HG02571 (cell line): ENCODE measurements at regions not wholly inside any gene's neighbourhood (a gene's known extent, or its start where the extent isn't known, plus 50 kb on each side); places are given as distances from the start of the nearest gene placed in this dataset.
"Not testable (repeated sequence)": the region's sequence is repeated elsewhere in the genome, so short reads cannot be mapped to it uniquely, and the experiment has no call there.

Source experiments
- ATAC-seq: cut with Tn5 transposase; IDR thresholded peaks from one replicate; pipeline ENCODE4 v1.9.1; 2021; ENCODE audit warnings: mild to moderate bottlenecking, moderate library complexity; ENCODE audit not compliant: unreplicated experiment

DNA sequence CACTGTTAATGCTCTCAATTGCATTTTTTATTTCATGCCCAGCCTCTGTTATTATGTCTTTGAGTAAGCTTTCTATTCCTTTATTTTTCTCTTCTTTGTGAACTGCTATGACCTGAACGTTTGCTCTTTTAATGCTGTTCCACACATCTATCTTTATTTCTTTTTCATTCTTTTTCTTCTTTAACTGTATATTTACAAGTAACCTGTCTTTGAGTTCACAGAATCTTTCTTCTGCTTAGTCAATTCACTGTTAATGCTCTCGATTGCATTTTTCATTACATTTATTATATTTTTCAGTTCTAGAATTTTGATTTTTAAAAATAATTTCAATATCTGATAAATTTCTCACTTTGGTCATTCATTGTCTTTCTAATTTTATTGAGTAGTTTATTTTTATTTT, 316.3 kb upstream of the MEF2C start:
- no peak for ATAC-seq

DNA sequence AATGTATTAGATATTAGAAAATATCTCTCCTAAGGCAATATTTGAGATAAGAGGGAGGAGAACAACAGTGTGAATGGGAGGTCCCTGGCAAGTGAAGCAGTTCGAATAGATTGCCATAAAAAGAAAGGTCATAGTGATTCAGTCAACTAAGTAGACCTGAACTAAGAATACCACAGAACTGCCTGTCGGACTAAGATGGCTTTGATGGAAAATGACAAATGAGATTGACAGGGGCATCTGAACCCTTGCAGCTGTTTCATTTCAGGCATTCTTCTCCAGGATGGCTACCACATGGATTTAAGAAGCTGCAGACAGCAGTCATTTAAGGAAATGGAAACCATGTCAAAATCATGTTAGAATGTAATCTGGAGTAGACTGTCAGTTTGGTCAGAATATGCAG, 308.4 kb upstream of the MEF2C start:
- ATAC-seq: no peak

DNA sequence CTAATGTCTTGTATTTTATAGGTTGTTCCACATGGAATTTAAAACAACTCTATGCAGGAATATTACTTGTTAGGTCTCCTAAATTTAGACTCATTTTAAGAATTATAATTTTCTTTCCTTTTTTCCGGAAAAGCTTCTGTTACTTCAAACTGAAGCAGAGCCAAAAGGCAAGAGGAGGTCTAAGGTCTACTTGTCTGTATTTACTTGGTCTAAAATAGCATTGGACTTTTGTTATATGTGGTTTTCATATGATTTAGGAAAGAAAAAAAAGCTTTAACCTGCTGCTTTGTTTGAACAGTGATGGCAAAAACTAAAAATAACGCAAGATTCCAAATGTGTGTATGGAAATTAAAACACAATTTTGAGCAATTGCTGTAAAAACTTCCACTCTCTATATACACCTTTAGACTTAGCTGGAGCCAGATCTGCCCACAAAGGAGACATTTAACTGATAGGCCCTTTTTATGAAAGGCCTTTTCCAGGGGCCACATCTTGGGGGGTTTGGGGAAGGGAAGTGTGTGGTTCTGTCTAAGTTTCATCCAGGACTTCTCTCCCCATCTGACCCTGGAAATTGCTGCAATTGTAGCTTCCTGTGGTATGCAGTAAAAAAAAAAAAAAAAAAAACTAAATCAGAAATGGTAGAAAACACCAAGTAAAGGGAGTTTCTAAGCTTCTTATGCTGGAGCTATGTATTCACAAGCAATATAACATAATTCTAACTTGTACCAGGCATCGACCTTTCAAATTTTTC, 307.7 kb upstream of the MEF2C start:
- no peak for ATAC-seq

DNA sequence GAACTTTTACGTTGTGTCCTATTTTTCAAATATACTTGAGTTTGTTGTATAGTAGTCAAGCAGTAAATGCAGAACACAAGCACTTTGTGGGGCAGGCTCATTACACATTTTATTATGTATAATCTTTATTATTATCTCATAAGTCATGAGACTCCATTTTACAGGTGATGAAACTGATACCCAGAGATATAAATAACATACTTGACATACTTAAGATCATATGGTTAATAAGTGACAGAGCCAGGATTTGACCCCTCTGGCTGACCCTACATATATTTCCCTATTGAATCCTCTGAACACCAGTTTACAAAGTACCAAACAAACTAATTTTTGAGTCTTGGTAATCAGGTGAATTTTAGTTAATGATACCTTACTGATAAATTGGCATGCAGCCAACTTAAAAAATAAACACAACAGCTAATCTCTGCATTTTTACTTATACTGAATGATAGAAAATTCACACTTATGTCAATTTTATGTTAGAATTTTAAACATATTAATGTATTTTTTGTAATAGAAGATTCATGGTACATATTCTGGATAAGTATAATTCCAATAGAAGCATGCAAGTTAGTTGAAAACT, 305.0 kb upstream of the MEF2C start:
- no peak for ATAC-seq

DNA sequence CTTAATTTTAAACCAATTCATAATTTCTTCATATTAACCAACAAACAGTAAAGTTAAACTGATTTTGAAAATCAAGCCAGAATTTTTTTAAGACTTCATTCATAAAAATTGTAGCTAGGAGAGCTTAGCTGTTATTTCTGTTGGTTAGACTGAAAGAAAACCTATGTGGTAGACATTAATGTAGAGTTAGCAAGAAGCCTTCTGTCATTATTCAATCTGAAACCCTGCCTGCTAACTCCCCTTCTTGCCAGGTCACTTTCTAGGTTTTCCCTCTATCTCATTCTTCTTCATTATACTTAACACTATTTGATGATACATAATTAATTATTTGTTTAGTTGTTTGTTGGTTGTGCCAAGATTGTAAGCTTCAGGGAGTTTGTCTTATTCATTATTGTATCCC, 304.3 kb upstream of the MEF2C start:
- ATAC-seq: no peak

DNA sequence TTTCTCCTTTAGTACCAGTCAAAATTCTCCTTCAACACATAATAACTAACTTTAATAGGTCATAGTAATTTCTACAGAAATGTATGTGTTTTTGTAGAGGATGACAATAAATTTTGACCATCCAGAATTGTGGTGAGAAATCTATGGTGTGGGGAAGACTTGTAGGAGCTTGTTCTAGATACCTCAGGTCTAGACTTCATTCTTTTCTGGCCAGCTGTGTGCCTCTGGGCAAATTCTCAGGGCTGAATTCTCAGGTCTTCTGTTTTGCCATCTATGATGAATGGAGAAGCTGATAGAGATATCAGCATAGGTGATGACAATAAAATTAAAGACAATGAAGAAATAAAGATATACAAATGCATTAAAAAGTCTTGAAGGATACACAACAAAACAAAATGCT, 298.6 kb upstream of the MEF2C start:
- ATAC-seq: no peak

DNA sequence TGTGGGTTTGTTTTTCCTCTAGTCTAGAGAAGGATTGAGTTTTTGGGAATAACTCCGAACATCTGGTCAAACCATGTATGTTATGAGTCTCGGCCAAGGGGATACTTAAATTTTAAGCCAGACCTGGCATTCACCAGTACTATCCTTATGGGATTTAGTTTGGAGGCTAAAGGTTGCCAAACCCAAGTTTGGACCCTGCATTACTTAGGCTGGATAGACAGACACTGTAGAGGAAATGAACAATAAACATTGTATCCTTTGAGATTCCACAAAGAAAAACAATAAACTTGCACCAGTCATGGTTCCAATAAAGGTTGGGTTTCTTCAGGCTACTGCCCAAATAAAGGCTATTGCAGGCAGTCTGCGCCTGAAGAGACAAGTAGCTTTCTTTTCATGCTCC, 296.7 kb upstream of the MEF2C start:
- ATAC-seq: no peak

DNA sequence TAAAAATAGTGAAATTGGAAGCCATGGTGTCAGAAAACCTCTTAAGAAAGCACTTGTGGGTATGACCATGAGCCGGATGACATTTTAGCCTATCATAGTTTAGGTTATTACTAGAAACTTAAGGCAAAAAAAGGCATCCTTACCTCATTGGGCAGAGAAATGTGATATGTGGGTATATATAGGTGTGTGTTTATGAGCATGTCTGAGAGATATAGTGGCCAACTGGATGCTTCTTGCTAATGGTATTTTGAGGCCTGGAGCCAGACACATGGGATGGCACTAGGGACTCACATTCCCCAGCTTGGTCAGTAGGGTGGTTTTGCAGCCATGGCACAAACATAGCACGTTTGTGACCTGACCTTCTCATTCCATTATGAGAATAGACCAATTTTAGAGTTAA, 295.6 kb upstream of the MEF2C start:
- no peak for ATAC-seq

DNA sequence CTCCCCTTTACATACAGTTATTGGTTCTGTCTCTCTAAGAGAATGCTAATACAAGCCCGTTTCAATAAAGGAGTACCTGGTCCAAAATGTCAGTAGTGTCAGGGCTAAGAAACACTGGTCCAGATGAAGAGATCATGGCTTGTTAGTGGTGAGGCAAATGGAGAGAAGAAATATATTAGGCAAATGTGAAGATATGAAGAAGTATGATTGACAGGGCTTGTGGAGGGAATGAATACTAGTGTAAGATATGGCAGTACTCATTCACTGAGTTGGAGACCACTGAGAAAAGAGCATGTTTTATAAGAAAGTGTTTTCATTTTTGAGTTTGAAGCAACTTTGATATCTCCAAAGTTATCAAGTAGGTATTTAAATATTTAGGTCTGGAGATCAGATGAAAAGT, 290.5 kb upstream of the MEF2C start:
- no peak for ATAC-seq

DNA sequence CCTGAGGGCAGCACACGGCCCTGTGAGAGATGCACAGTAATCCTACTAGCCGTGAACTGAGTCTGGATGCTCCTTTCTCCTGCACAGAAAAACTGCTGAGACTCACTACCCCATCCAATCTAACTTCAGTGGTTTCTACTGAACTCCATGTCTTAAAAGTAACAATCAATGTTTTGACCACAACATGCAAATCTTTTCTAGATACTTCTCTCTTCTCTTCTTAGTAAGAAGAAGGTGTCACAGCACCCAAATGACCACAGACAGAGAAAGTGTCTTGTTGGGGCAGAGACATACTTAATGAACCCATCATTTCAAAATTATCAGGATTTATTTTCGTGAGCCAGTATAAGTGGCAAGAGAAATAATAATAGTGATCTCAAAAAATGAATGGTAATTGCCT, 285.8 kb upstream of the MEF2C start:
- ATAC-seq: peak; percentile 68

DNA sequence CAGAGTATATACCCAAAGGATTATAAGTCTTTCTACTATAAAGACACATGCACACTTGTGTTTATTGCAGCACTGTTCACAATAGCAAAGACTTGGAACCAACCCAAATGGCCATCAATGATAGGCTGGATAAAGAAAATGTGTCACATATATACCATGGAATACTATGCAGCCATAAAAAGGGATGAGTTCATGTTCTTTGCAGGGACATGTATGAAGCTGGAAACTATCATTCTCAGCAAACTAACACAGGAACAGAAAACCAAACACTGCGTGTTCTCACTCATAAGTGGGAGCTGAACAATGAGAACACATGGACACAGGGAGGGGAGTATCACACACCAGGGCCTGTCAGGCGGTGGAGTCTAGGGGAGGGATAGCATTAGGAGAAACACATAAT, 281.7 kb upstream of the MEF2C start:
- ATAC-seq: not testable (repeated sequence)

DNA sequence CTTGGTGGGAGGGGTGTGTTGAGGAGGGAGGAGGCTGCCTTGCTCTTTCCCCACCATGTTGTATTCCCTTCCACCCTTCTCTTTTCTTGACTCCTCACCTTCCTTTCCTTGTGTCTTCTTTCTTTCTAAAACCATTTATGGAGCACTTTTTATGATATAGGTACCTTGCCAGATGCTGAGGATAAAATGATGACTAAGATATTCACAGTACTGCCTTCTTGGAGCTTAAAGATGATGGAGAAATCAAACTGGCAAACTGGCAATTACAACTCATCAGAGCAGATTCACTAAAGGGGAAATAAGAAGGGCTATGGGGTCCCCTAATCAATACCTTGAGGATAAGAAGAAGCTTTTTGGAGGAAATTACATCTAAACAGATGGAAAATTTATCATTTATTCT, 273.2 kb upstream of the MEF2C start:
- ATAC-seq: no peak

DNA sequence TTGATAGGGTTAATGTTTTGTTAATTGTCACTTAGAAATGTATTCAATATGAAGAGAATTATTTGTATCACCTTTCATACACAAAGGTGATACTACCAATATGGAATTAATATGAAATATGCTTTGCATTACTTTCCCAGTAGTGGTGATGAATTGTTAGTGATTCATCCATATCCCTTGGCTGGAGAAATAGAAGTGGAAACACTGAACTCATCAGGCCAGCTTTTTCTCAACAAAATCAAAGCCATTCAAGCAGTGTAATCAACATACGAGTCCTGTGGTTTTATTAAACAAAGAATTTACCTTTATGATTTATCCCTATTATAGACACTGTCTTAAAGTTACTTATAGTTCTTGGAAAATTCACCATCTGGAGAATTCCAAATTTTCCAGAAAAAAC, 264.0 kb upstream of the MEF2C start:
- ATAC-seq: no peak

DNA sequence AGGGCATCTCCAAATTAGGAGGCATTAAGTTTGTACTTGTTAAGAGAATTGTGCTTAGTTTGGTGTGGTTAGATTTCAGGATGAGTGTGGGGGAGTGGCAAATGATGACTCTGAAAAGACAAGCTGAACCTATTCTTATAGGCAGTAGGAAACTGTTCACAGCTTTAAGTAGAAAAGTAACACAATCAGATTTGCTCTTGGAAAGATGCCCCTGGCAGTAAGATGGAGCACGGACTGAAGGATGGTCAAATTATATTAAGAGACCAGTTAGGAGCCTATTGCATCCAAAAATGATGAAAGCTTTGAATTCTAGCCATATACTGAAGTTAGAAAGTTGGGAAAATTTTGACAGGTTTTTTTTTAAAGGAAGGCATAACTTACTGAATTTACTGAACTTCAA, 254.2 kb upstream of the MEF2C start:
- no peak for ATAC-seq

DNA sequence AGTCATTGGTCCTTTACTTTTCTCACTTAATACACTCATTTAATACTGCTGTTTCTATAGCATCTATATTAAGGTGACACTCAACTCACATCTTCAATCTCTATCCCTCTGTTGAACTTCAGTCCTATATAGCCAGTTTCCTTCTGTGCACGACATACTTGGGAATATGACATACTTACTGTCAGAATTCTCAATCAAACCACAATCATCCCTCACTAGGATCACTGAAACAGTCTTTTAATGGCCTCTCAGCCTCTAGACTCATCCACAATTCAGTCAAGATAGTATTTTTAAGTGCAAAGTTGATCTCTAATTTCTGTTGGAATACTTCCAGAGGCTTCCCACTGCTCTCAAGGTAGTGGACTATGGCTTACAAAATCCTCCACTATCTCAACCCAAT, 251.0 kb upstream of the MEF2C start:
- ATAC-seq: no peak

DNA sequence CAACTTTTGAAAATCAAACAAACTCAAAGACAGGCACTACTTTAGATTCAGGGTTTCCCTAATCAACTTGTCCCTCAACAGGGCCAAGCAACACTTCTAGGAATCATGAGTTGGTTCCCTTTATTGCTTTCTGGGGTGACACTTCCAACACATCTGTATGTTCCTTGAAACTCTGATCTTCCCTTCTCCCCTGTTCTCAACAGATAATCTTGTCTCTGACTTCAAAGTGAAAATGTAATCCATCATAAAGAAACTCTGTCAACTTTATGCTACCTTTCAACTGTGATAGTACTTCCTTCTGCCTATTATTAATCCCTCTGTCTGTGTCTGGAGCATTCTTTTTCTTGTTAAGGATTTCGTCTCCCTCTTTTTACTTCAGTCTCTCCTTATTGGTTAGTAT, 250.1 kb upstream of the MEF2C start:
- ATAC-seq: no peak

DNA sequence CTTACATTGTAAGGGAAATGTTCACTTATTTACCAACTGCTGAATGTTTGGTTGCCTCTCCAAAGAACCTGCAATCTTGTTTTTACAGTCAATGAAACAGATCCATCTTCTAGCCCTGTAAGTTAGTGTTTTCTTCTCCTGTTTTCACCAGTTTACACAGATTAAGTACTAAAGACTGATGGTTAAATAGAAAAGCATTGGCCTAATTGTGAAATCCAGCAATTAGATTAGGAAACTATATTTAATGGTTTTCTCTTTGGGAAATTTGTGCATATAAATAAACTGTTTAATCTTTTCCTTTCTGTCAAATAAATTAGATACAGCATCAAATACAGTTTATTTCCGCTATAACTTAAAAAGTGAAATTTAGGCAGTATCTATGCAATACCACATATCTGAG, 247.9 kb upstream of the MEF2C start:
- no peak for ATAC-seq

DNA sequence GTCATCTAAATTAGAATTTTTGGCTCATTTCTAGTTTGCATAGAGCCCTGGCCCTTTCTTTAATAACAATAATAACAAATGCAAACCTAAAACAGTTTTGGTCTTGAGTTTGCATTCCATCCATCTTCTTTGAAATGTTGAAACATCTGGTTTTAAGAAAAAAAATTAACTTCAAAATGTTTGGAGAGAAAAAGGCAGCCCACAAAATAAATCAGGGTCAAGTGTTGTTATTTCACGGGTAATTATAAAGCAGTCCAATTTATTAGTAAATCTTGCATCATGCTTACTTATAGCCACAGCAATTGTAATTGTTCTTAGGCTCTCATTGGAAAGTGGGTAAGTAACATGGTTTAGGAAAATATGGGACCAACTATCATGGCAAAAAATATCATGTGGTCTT, 247.0 kb upstream of the MEF2C start:
- no peak for ATAC-seq

DNA sequence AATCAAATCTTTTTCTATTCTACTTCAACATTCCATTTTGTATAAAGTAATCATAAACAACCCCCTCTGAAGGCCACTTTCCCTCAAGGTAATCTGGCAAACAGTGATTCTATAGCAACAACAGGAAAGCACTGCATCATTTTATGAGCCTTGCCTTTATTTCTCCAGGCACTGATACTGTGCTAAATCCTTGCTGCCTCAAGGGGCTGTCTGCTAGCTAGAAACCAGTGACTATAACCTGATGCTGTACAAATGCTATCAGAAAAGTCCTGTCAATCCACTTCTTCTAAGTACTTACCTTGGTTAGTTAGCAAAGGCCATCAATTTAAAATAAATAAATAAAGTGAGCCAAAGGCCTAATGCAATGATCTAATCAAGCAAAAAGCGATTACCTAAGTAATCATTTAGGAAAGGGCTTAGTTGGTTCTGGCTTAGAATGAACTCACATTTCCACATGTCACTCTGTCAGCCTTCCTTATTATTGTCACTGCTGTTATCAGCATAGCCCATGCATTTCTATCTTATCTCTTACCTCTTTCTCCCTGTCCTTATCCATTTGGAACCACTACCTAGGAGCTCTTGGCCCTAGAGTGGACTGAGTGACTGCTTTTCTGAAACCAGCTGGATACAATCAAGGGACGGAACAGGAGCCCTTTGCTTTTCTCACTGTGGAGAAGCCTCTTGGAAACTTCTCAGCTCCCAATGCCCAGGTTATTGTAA, 246.1 kb upstream of the MEF2C start:
- no peak for ATAC-seq

DNA sequence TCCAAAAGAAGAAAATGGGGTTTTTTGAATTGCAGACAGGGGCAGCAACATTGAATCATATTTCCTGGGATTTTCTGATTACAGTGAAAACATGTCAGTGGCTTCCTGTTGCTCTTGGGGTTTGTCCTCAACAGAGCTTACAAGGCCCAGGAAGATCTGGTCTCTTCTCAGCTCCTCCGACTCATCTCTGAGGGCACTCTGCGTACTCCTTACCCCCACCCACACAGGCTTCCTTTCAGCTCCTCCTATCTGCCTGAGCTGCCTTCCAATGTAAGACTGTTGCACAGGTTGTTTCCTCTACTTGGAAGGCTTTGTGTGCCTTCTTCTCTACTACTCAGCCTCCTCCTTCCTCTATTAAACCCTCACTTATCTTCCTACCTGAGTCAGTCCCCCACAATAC, 245.1 kb upstream of the MEF2C start:
- no peak for ATAC-seq

DNA sequence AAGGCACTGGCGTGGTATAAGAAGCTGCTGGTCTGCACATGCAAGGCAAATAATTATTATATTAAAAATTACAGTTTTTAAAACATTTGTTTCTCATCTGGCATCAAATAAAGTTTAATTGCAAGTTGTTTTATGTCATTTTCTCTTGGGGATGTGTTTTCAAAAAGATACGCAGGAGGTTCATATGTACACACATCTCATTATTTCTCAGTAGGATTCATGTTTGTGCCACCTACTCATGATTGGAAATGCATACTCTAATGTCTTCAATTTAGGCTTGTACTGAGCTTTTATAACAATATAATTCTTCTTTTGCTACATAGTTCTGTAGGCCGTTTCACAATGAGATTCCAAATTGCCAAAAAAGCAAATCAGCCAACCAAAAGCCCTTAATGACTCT, 244.2 kb upstream of the MEF2C start:
- no peak for ATAC-seq

DNA sequence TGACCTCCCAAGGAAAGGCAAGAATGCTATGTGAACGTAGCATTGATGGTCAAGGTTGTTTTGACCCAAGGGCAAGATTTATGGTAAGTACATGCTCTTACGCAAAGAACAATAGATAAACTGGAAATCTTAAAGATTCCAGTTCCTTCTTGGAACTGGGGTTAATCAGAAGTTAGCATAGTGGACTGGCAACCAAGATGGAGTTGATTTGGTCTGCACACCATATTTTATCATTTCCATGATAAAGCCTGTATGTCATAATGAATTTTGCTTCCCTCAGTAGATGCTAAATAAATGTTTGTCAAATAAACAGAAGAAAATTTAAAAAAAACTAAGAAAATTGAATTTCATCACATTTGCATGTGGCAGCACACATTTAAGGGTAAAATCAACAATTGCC, 242.4 kb upstream of the MEF2C start:
- ATAC-seq: no peak
